Vagina (tissue), 2 donors: ENCODE measurements at regions not wholly inside any gene's neighbourhood (a gene's known extent, or its start where the extent isn't known, plus 50 kb on each side); places are given as distances from the start of the nearest gene placed in this dataset.

Source experiments
- DNase-seq, 2 donors: peaks; one replicate each; pipeline ENCODE4 v3.0.0-alpha.2; 2017; ENCODE audit errors: extremely low spot score in 2 of 2
- H3K27ac ChIP-seq: fragments of 200-600 bp; sonication (generic); one replicate; pipeline ENCODE4 v1.5.1; 2019
- H3K27me3 ChIP-seq: fragments of 200-600 bp; sonication (generic); one replicate; pipeline ENCODE4 v1.5.1; 2019
- H3K36me3 ChIP-seq, 2 donors: fragments of 200-600 bp; sonication (generic); one replicate each; pipeline ENCODE4 v1.5.1; 2017 to 2019
- H3K4me1 ChIP-seq: fragments of 200-600 bp; sonication (generic); one replicate; pipeline ENCODE4 v1.5.1; 2019
- H3K4me3 ChIP-seq, 2 donors: fragments of 200-600 bp; sonication (generic); 1 replicate in 1 of 2; 2 replicates in 1 of 2; pipeline ENCODE4 v1.5.1; 2016 to 2019
- H3K9me3 ChIP-seq: fragments of 200-600 bp; sonication (generic); one replicate; pipeline ENCODE4 v1.5.1; 2019
- CTCF ChIP-seq, 3 experiments: fragments of 450-650 bp in 2 of 3; fragments of 200-600 bp in 1 of 3; sonication (generic) in 1 of 3; IDR thresholded peaks; one replicate each; pipeline ENCODE4 v1.5.1; 2017 to 2019; ENCODE audit warnings: antibody characterized with exemption in 3 of 3, mild to moderate bottlenecking in 2 of 3, moderate library complexity in 2 of 3
- POLR2A ChIP-seq, 2 donors: fragments of 450-650 bp; IDR thresholded peaks; one replicate each; pipeline ENCODE4 v1.6.1; 2017; ENCODE audit warnings: antibody characterized with exemption in 2 of 2, mild to moderate bottlenecking in 2 of 2, moderate library complexity in 2 of 2
- POLR2AphosphoS5 ChIP-seq, 2 donors: sonication (generic); formaldehyde crosslinking; IDR thresholded peaks; one replicate each; pipeline ENCODE4 v1.9.0; 2017; ENCODE audit warnings: antibody characterized with exemption in 2 of 2, mild to moderate bottlenecking in 2 of 2, low read depth in 1 of 2; ENCODE audit not compliant: insufficient read depth in 1 of 2
- intact Hi-C: fragments of 100-400 bp; cut with DNase I; formaldehyde crosslinking; loops from one replicate; pipeline ENCODE4 v1.15.1; 2023

- H3K4me3 ChIP-seq: no peak overlapping the region
- no peak overlapping the region for H3K27ac ChIP-seq
- no peaks in the 10 kb centered on the region for H3K4me1 ChIP-seq
- intact Hi-C loops: no loop called here
- H3K27me3 ChIP-seq: no peaks in the 10 kb centered on the region
- no peak for TF ChIP-seq CTCF (IDR thresholded peaks at IDR 0.05)
- no peak for TF ChIP-seq POLR2AphosphoS5 (IDR thresholded peaks at IDR 0.05; ENCODE audit: insufficient read depth in 1 of 2, low read depth in 1 of 2)
- no peak for TF ChIP-seq POLR2A (IDR thresholded peaks at IDR 0.05)
- DNase-seq: peak in 1 of 2 donors; percentile 67
- no peaks in the 10 kb centered on the region for H3K9me3 ChIP-seq
- no peaks in the 10 kb centered on the region for H3K36me3 ChIP-seq
Measured at GRCh38 chr3:139202226-139202958, 141.4 kb upstream of the MRPS22 start.

DNA sequence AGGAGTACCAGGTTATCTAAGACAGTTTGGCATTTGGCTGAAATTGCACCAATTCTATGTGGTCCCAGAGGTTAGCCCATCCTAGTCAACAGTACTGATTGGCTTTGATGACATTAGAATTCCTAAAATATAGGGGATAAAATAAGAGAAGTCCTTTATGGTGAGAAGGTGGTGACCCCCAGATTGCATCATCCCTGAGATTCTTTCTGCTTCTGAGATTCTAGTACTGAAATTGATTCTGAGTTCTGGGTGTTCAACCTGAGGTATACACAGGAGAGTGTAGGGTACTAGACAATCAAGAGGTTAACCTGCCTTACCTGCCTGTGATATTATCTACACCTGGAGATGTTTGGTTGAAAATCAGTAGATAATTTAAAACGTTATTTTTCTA is 140.9 kb upstream of the MRPS22 start:
- no peak overlapping the region for H3K4me3 ChIP-seq
- no peak overlapping the region for H3K27ac ChIP-seq
- H3K4me1 ChIP-seq: no peaks in the 10 kb centered on the region
- H3K9me3 ChIP-seq: no peaks in the 10 kb centered on the region
- DNase-seq: no peak
- intact Hi-C loops: no loop called here
- no peaks in the 10 kb centered on the region for H3K36me3 ChIP-seq
- TF ChIP-seq POLR2A (IDR thresholded peaks at IDR 0.05) (no peak), CTCF (IDR thresholded peaks at IDR 0.05) (no peak), POLR2AphosphoS5 (IDR thresholded peaks at IDR 0.05; ENCODE audit: insufficient read depth in 1 of 2, low read depth in 1 of 2) (no peak)
- H3K27me3 ChIP-seq: no peaks in the 10 kb centered on the region

GRCh38 chr3:139203752-139204151 is 140.1 kb upstream of the MRPS22 start:
- no peak overlapping the region for H3K27ac ChIP-seq
- no peaks in the 10 kb centered on the region for H3K36me3 ChIP-seq
- no peaks in the 10 kb centered on the region for H3K4me1 ChIP-seq
- no peaks in the 10 kb centered on the region for H3K9me3 ChIP-seq
- intact Hi-C loops: no loop called here
- peak in 1 of 2 donors; percentile 67 for DNase-seq
- no peak for TF ChIP-seq CTCF (IDR thresholded peaks at IDR 0.05)
- no peak for TF ChIP-seq POLR2A (IDR thresholded peaks at IDR 0.05)
- TF ChIP-seq POLR2AphosphoS5 (IDR thresholded peaks at IDR 0.05; ENCODE audit: insufficient read depth in 1 of 2, low read depth in 1 of 2): no peak
- H3K27me3 ChIP-seq: no peaks in the 10 kb centered on the region
- no peak overlapping the region for H3K4me3 ChIP-seq

DNA sequence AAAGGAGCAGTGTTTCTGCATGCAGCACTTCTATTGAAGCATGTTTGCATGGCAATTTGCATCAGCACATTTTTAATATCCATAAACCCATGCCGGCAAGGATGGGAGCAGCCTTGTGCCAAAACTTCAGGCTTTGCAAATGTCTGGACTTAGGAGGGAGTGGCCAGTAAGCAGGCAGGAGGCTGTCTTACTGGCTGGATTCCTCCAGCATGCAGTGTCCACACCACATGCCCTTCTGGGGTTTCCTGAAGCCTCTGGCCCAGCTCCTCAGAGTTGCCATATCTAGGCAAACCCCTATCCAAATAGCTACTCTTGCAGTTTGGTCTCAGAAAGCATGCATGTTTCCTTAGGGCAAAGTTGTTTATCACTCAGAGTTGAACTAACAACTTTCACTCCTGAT is 139.1 kb upstream of the MRPS22 start:
- H3K27me3 ChIP-seq: no peaks in the 10 kb centered on the region
- TF ChIP-seq POLR2AphosphoS5 (IDR thresholded peaks at IDR 0.05; ENCODE audit: insufficient read depth in 1 of 2, low read depth in 1 of 2) (no peak), CTCF (IDR thresholded peaks at IDR 0.05) (no peak), POLR2A (IDR thresholded peaks at IDR 0.05) (no peak)
- intact Hi-C loops: no loop called here
- no peak for DNase-seq
- no peaks in the 10 kb centered on the region for H3K4me1 ChIP-seq
- no peaks in the 10 kb centered on the region for H3K36me3 ChIP-seq
- H3K27ac ChIP-seq: no peak overlapping the region
- no peaks in the 10 kb centered on the region for H3K9me3 ChIP-seq
- no peak overlapping the region for H3K4me3 ChIP-seq

DNA sequence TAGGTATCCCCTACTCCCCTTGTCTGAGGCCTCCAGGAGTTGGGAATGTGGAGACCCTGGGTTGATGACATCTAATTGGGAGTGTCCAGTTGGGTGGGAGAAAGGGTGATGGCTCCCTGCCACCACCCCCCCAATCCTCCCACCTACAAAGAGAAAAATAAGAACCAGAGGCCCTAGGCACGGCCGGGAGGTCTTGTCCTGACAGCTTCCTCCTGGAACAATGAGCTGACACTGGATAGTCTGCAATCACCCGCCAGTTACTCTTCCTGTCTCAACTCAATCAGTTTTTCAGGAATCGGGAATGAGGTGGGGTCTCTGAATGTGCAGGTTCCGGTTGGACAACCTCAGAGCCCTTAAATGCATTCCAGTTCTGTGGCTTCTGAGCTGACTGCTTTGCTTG is 129.9 kb upstream of the MRPS22 start:
- Histone ChIP-seq H3K27me3 (no peaks in the 10 kb centered on the region), H3K36me3 (no peaks in the 10 kb centered on the region), H3K4me3 (no peak overlapping the region), H3K27ac (no peak overlapping the region), H3K4me1 (no peaks in the 10 kb centered on the region), H3K9me3 (no peaks in the 10 kb centered on the region)
- peak in 1 of 2 donors; percentile 74 for DNase-seq
- TF ChIP-seq POLR2A (IDR thresholded peaks at IDR 0.05) (no peak), CTCF (IDR thresholded peaks at IDR 0.05) (no peak), POLR2AphosphoS5 (IDR thresholded peaks at IDR 0.05; ENCODE audit: insufficient read depth in 1 of 2, low read depth in 1 of 2) (no peak)
- intact Hi-C loops: no loop called here
